ENCODE measurements at regions not wholly inside any gene's neighbourhood (a gene's known extent, or its start where the extent isn't known, plus 50 kb on each side); places are given as distances from the start of the nearest gene placed in this dataset.

DNA sequence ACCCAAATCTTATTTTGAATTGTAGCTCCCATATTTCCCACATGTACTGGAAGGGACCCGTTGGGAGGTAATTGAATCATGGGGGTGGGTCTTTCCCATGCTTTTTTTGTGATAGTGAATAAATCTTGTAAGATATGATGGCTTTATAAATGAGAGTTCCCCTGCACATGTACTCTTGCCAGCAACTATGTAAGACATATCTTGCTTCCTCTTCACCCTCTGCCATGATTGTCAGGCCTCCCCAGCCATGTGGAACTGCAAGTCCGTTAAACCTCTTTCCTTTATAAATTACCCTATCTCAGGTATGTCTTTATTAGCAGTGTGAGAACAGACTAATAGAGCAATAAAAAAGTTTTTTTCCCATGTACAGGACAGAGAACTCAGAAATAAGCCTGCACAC lies 468.4 kb upstream of the SPHKAP start:
- DNase-seq = no peak
- Mint-ChIP-seq H3K9me3 (ENCODE audit: unreplicated experiment) (no peaks in the 10 kb centered on the region), H3K27ac (ENCODE audit: unreplicated experiment) (no peak overlapping the region), H3K36me3 (ENCODE audit: unreplicated experiment) (no peaks in the 10 kb centered on the region), H3K4me3 (ENCODE audit: unreplicated experiment) (no peak overlapping the region), H3K4me1 (ENCODE audit: low read depth, unreplicated experiment) (peaks cover 3% of the 10 kb centered on the region), H3K27me3 (ENCODE audit: unreplicated experiment) (no peaks in the 10 kb centered on the region)
- TF ChIP-seq, protein P1, sequence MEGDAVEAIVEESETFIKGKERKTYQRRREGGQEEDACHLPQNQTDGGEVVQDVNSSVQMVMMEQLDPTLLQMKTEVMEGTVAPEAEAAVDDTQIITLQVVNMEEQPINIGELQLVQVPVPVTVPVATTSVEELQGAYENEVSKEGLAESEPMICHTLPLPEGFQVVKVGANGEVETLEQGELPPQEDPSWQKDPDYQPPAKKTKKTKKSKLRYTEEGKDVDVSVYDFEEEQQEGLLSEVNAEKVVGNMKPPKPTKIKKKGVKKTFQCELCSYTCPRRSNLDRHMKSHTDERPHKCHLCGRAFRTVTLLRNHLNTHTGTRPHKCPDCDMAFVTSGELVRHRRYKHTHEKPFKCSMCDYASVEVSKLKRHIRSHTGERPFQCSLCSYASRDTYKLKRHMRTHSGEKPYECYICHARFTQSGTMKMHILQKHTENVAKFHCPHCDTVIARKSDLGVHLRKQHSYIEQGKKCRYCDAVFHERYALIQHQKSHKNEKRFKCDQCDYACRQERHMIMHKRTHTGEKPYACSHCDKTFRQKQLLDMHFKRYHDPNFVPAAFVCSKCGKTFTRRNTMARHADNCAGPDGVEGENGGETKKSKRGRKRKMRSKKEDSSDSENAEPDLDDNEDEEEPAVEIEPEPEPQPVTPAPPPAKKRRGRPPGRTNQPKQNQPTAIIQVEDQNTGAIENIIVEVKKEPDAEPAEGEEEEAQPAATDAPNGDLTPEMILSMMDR (IDR thresholded peaks at IDR 0.05; ENCODE audit: partially characterized antibody, unreplicated experiment) = no peak

DNA sequence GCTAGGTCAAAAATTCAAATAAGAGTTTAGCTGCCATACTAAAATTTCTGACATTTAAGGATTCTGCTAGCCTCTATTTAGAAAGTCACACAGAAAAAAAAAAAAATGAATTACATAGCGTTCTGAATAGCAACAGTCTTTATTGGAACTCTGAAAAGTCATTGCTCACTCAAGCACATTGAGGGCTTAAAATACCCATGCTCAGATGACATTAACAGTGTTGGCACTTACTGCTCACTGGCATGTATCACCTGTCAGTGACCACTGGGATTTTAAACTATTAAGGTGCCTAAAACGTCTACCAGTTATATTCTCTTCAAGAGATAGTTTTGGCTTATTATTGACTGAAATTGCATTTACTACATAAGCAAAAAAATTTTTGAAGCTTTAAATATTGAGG lies 468.0 kb upstream of the SPHKAP start:
- no peak for DNase-seq
- peaks cover 3% of the 10 kb centered on the region for H3K4me1 Mint-ChIP-seq (ENCODE audit: low read depth, unreplicated experiment)
- no peak overlapping the region for H3K4me3 Mint-ChIP-seq (ENCODE audit: unreplicated experiment)
- no peaks in the 10 kb centered on the region for H3K36me3 Mint-ChIP-seq (ENCODE audit: unreplicated experiment)
- TF ChIP-seq, protein P1 (IDR thresholded peaks at IDR 0.05; ENCODE audit: partially characterized antibody, unreplicated experiment) = no peak
- no peak overlapping the region for H3K27ac Mint-ChIP-seq (ENCODE audit: unreplicated experiment)
- no peaks in the 10 kb centered on the region for H3K9me3 Mint-ChIP-seq (ENCODE audit: unreplicated experiment)
- no peaks in the 10 kb centered on the region for H3K27me3 Mint-ChIP-seq (ENCODE audit: unreplicated experiment)

DNA sequence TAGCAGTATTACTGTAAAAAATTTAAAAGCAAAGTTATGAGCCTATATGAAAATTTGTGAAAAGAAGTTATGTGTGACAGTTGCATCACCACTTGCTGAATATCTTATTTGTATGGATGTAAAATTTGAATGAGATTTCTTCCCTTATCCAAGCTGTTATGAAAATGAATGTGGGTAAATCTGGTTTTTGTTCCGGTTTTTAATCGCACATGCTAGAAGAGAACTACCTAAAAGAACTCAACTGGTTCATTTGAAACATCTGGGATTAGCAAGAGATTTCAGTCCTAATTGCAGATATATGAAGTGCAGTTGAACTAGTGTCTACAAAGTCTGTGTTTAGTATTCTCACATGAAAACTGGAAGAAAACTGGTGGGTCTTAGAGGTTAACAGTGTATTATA lies 467.1 kb upstream of the SPHKAP start:
- TF ChIP-seq, protein P1 (IDR thresholded peaks at IDR 0.05; ENCODE audit: partially characterized antibody, unreplicated experiment) = no peak
- no peaks in the 10 kb centered on the region for H3K36me3 Mint-ChIP-seq (ENCODE audit: unreplicated experiment)
- DNase-seq = no peak
- H3K27ac Mint-ChIP-seq (ENCODE audit: unreplicated experiment) = no peak overlapping the region
- H3K4me3 Mint-ChIP-seq (ENCODE audit: unreplicated experiment) = no peak overlapping the region
- H3K4me1 Mint-ChIP-seq (ENCODE audit: low read depth, unreplicated experiment) = peaks cover 3% of the 10 kb centered on the region
- no peaks in the 10 kb centered on the region for H3K9me3 Mint-ChIP-seq (ENCODE audit: unreplicated experiment)
- H3K27me3 Mint-ChIP-seq (ENCODE audit: unreplicated experiment) = no peaks in the 10 kb centered on the region

DNA sequence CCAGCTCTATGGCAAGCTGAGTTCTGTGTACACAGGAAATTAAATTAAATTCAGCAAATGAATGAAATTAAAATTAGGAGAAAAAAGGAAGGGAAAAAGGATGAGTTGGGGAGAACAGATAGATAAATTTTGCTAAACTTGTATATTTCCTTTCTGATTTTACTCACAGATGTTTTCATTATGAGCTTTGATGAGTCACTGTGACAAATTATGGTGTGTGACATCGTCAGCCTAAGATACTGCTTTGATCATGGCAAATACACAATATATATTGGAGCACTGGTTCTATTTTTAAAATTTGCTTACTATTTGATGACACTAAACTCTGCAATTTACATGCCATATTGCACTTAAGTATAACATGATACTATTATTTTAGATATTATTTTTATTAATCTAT lies 464.6 kb upstream of the SPHKAP start:
- no peak overlapping the region for H3K4me3 Mint-ChIP-seq (ENCODE audit: unreplicated experiment)
- no peaks in the 10 kb centered on the region for H3K27me3 Mint-ChIP-seq (ENCODE audit: unreplicated experiment)
- no peak overlapping the region for H3K27ac Mint-ChIP-seq (ENCODE audit: unreplicated experiment)
- peaks cover 3% of the 10 kb centered on the region for H3K4me1 Mint-ChIP-seq (ENCODE audit: low read depth, unreplicated experiment)
- no peaks in the 10 kb centered on the region for H3K9me3 Mint-ChIP-seq (ENCODE audit: unreplicated experiment)
- no peak for DNase-seq
- TF ChIP-seq, protein P1 (IDR thresholded peaks at IDR 0.05; ENCODE audit: partially characterized antibody, unreplicated experiment) = no peak
- no peaks in the 10 kb centered on the region for H3K36me3 Mint-ChIP-seq (ENCODE audit: unreplicated experiment)

DNA sequence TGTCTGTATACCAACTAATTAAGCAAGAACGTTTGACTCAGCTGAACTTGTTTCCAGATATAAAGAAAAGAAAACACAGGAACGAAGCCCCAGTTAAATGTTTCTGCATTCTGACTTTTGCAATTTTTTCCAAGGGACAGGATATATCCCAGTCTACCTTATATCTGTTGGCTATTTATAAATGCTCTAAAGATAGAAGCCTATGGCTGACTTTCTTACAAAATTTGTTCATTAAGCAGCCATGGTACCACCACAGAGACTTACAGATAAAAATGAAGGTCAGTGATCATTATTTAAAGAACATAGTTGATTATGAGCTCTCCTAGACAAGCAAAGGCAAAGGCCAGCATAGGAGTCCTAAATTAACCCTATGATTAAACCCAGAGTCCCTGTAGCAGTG lies 462.7 kb upstream of the SPHKAP start:
- TF ChIP-seq, protein P1 (IDR thresholded peaks at IDR 0.05; ENCODE audit: partially characterized antibody, unreplicated experiment) = no peak
- Mint-ChIP-seq H3K27me3 (ENCODE audit: unreplicated experiment) (no peaks in the 10 kb centered on the region), H3K36me3 (ENCODE audit: unreplicated experiment) (no peaks in the 10 kb centered on the region), H3K27ac (ENCODE audit: unreplicated experiment) (no peak overlapping the region), H3K4me3 (ENCODE audit: unreplicated experiment) (no peak overlapping the region), H3K4me1 (ENCODE audit: low read depth, unreplicated experiment) (peaks cover 3% of the 10 kb centered on the region), H3K9me3 (ENCODE audit: unreplicated experiment) (no peaks in the 10 kb centered on the region)
- DNase-seq = no peak
